Posterior cingulate gyrus (tissue), 11 donors: ENCODE measurements at regions not wholly inside any gene's neighbourhood (a gene's known extent, or its start where the extent isn't known, plus 50 kb on each side); places are given as distances from the start of the nearest gene placed in this dataset.

Experiments used
- DNase-seq, 10 donors: peaks; one replicate each; pipeline versions ENCODE4 v3.0.0 to v3.0.0-alpha.2; 2020 to 2021; ENCODE audit warnings: mixed read lengths in 3 of 10
- intact Hi-C: fragments of 100-400 bp; cut with DNase I; formaldehyde crosslinking; loops from one replicate; pipeline ENCODE4 v1.15.1; 2023

GRCh38 chr6:88558981-88559380, 392.8 kb upstream of the CNR1 start:
- no peak for DNase-seq
- intact Hi-C loops, result no loop called here

GRCh38 chr6:88556663-88557062, 390.5 kb upstream of the CNR1 start:
- intact Hi-C loops, result no loop called here
- DNase-seq, result no peak

GRCh38 chr6:88548891-88549505, 382.9 kb upstream of the CNR1 start:
- intact Hi-C loops, result no loop called here
- no peak for DNase-seq

GRCh38 chr6:88547768-88548167, 381.6 kb upstream of the CNR1 start:
- DNase-seq, result no peak
- intact Hi-C loops, result no loop called here

GRCh38 chr6:88545991-88546390, 379.8 kb upstream of the CNR1 start:
- DNase-seq, result no peak
- intact Hi-C loops, result no loop called here

DNA sequence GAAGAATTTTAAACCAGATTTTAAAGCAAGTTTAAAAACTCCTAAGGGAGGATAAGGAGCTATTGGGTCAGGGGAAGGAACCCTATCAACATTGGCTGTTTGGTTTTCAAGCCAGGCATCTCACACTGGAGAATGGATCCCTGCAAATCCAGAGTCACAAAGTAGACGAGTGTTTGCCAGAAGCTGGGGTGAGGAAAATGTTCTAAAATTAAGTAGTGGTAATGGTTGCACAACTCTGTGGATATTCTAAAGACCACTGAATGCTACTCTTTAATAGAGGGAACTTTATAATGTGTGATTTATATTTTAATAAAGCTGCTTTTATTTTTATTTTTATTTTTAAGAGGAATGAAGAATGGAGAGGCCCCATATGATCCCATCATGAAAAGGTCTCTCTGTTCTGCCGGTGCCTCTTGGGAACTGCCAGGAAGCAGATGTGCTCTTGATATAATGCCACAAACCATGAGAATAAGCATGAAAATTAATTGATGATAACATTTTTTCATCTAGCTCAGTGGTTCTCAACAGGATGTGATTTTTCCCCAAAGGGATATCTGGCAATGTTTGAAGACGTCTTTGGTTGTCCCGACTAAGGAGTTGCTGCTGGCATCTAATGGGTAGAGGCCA, 379.0 kb upstream of the CNR1 start:
- no peak for DNase-seq
- intact Hi-C loops, result no loop called here

DNA sequence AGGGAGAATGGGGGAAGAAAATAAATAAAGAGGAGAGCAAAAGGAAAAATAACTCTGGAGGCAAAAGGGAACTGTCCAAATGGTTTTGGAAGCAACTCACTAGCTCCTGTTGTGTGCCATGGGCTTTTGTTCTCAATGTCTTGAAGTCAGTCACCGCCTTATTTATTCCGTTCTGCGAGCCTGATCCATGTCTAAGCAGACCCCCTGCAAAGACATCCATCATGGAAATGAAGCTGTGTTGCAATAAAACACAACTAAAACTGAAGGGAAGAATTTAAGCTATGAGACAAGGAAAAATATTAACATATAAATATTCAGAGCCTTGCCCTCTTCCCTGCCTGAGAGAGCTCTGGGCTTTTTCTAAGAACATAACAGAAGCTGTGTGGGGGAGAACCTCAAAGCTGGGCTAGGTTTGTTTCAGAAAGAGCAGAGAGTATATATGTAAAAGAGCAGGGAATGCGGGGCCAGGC, 373.2 kb upstream of the CNR1 start:
- intact Hi-C loops, result no loop called here
- no peak for DNase-seq

- no peak for DNase-seq
- intact Hi-C loops, result no loop called here
Measured at GRCh38 chr6:88538840-88539239, 372.7 kb upstream of the CNR1 start.

GRCh38 chr6:88538130-88538706, 372.1 kb upstream of the CNR1 start:
- no peak for DNase-seq
- intact Hi-C loops, result no loop called here

- intact Hi-C loops, result no loop called here
- DNase-seq, result peak in 3 of 10 donors; percentile 13 to 82 (median 31)
Measured at GRCh38 chr6:88536071-88536625, 370.0 kb upstream of the CNR1 start.

- intact Hi-C loops, result no loop called here
- no peak for DNase-seq
Measured at GRCh38 chr6:88535306-88535705, 369.2 kb upstream of the CNR1 start.

DNA sequence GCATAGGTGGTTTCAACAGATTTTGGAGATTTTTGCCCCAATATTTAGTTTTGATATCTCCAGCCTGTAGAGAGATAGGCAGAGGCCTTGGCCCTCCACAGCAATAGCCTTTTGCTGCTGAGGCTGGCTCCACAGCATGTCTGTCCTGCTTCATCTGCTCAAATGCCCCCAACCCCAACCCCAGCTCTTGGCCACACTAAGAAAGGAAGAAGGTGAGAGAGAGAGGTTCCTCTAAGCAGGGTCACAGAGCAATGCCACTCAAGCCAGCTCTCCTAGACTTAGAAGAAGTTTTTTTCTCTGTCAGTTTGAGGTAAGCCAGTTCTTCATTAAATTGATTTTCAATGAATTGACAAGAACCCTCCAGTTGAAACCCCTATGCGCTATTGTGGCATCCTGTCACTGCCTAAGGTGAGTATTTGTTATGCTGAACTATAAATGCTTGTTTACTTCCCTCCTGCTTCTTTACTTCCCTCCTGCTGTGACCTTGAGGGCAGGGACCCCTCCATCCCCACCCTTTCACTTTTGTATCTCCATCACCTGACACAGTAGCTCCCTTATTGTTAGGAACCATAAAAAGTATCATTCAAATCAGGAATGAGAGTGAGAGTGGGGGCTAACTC, 366.2 kb upstream of the CNR1 start:
- DNase-seq, result no peak
- intact Hi-C loops, result no loop called here

DNA sequence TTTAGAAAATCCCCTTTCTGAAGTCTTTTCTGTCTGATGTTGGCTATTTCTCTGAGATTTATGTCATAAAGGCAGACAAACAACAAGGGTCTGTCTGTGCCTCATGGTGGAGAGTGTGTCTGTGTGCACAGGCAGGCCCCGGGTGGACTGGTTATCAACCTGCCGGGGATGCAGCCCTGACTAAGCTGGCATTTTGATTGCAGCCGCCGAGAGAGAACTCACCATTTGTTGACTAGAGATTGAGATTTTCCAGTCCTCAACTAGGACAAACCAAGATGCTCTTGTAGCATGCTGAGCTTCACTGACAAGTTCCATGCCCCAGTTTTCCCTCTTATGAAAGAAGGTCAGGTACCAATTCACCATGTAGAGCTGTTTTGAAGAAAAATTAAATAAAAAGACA, 363.6 kb upstream of the CNR1 start:
- DNase-seq, result no peak
- intact Hi-C loops, result no loop called here

DNA sequence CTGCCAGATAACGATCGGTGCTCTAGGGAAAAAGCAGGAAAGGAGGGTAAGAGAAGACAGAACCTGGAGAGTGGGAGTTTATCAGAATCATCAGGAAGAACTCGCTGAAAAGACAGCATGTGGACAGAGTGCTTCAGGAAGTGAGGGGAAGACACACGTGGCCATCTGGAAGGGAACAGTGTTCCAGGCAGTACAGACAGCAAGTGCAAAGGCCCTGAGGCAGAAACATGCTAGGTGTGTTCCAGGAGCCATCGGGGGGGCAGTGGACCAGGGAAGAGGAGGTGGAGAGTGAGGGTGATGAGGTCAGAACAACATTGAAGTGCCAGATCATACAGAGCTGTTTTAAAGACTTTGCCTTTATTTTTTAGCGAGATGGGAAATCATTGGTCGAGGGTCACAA, 354.3 kb upstream of the CNR1 start:
- intact Hi-C loops, result no loop called here
- DNase-seq, result no peak

DNA sequence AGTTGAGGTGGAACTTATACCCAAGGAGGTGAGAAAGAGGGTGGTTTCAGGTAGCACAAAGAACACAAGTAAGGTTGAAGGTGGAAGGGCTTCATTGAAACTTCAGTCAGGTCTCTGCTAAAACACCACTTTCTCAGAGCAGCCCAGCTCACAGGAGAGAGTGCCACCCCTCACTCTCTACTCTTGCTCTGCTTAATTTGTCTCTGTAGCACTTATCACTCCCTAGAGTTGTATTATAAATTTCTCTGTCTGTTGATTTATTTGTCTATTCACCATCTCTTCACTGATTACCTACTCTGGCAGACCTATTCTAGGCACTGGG, 353.8 kb upstream of the CNR1 start:
- intact Hi-C loops, result no loop called here
- DNase-seq, result no peak

DNA sequence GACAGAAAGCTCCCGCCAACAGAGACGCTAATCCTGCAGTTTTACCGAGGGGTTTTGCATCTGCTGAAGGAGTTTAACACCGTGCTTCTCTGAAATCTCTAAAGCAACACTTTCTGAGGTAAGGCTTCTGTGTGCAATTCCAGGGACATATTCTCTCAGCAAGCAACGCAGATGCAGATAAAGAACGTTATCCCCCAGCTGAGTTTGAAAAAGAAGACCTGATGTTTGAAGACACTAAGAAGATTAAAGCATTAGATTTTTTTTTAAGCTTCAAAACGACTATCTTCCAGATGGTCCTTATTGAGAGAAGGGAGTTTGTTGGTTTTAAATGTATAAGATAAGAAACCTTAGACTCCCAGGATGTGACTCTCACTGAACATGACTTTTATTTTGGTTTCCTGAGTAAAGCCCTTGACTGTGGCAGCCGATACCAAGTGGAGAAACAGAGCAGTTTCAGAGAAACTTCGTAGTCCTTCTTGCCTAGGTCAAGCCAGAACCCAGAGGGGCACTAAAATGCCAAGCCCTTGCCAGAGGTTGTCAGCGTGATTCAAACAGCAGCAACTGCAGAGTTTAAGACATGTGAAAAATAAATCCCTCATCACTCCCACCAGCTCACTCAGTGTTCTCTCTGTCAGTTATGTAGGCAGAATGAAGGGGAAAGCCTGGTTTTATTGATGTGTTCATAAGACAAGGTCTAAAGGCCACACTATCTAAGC, 353.3 kb upstream of the CNR1 start:
- no peak for DNase-seq
- intact Hi-C loops, result no loop called here

DNA sequence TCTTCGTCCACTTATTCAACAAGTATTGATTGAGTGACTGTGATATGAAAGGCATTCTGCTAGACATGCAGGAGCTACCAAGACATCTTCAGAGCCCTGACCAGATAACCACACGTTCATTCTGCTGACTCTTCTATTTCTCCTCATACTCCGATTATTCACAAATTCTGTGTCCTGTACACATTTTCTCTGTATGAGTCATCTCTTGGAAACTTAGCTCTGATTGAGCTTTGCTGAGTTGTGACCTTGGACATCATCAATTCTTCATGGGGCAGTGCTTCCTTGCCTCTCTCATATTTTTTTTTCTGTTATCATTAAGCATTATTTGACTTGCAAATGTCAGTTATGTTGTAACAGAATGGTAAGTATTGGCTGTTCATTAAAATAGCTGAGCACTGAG, 351.6 kb upstream of the CNR1 start:
- no peak for DNase-seq
- intact Hi-C loops, result no loop called here

DNA sequence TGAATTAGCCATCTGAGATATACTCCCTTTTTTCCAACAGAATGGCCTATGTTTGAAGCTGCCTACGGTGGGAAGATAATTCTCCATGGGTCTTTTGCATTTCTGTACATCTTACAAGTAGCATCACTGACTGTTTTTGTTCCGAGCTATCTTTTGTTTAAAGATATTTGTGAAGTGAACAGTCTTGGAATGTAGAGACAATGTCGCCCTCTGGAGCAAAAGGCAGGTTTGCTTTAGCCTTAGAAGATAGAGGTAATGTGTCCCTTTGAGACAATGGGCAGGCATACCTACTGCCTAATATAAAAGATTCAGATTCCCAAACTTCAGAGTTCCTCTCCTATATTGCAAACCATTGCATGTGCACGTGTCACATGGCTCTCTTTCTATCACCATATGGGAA, 347.8 kb upstream of the CNR1 start:
- intact Hi-C loops, result no loop called here
- DNase-seq, result no peak

DNA sequence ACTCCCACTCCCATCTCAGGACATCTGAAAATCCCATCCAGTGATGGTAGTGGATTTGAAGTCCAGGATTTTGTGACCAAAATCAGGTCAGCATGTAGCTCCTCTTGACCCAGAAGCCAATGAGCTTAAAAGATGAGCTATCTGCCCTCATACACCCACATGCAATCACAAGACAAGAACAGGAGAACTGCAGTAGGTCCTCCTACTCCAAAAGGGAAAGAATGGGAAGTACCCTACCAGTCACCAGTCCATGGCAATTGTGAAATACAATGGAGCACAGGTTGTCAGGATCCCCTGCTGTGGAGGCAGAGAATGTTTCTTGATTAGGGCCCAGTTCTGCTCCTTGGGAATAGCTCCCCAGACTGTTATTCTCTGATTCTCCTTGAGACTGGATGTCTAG, 347.3 kb upstream of the CNR1 start:
- intact Hi-C loops, result no loop called here
- DNase-seq, result no peak

DNA sequence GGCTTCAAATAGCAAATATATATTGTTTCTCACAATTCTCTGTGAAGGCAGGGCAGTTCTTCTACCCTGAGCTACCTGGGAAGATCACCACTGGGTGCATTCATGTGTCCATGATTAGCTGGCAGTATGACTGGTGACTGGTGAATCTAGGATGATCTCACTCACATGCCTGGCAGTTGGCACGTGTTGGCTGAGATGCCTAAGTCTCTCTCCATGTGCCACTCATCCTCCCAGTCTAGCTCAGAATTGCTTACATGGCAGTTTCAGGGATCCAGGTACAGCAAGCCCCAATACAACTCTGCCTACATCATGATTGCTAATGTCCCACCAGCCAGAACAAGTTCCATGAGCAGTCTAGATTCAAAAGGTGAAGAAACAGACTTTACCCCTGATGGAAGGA, 346.8 kb upstream of the CNR1 start:
- intact Hi-C loops, result no loop called here
- no peak for DNase-seq

DNA sequence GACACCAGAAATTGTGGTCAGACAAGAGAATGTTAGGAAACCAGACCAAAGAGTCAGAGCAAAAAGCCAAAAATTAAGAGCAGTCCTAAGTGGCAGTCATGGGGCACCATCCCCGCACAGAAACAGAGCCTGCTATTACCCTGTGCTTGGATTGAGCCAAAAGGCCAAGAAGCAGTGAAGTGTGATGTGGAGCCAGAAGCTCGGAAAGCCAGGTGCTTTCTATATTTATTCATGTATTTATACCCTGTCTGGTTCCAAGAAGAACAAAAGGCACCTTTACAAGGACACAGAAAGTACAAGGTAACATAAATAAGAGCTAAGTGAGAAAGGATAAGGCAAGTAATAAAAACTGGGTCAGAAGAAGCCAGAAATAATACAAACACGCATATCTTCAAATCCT, 336.2 kb upstream of the CNR1 start:
- no peak for DNase-seq
- intact Hi-C loops, result no loop called here
